ENCODE measurements at regions not wholly inside any gene's neighbourhood (a gene's known extent, or its start where the extent isn't known, plus 50 kb on each side); places are given as distances from the start of the nearest gene placed in this dataset.

DNA sequence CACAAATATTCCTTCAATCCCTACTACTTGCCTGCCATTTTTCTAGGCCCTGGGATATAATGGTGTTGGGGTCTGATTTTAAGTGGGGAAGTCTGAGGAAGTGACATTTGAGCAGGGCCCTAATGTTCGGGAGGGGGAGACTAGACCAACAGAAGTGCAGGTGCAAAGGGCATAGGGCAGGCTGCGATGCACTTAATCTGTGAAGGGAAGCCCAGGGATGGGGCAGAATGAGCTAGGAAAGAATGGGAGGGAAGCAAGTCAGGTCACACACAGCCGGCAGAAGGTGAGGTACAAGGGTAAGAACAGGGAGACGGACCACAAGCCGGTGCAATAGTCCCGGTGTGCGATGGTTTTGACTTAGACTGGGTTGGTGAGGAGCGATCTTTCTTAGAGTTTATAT is 146.8 kb downstream of the UNC5CL start:
- FAIRE-seq (no peak), ATAC-seq (no peak), DNase-seq (no peak)
- Histone ChIP-seq H3K9me3 (no peaks in the 10 kb centered on the region), H3K4me1 (peaks cover 10 to 15% (median 15%) of the 10 kb centered on the region in 3 donors), H3K4me3 (no peak overlapping the region), H3K27me3 (no peaks in the 10 kb centered on the region), H3K36me3 (no peaks in the 10 kb centered on the region), H3K27ac (no peak overlapping the region)
- intact Hi-C loops (cut with DNase I), result loop anchor here (10.0 kb wide), 2 partner anchors 133 to 143 kb away; partner anchors contain the start of gene UNC5CL (in 1 of the 3)
- 95 to 96% methylated on average over 8 of the region's 8 CpGs for WGBS, 2 donors
- TF ChIP-seq, protein P1, sequence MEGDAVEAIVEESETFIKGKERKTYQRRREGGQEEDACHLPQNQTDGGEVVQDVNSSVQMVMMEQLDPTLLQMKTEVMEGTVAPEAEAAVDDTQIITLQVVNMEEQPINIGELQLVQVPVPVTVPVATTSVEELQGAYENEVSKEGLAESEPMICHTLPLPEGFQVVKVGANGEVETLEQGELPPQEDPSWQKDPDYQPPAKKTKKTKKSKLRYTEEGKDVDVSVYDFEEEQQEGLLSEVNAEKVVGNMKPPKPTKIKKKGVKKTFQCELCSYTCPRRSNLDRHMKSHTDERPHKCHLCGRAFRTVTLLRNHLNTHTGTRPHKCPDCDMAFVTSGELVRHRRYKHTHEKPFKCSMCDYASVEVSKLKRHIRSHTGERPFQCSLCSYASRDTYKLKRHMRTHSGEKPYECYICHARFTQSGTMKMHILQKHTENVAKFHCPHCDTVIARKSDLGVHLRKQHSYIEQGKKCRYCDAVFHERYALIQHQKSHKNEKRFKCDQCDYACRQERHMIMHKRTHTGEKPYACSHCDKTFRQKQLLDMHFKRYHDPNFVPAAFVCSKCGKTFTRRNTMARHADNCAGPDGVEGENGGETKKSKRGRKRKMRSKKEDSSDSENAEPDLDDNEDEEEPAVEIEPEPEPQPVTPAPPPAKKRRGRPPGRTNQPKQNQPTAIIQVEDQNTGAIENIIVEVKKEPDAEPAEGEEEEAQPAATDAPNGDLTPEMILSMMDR (IDR thresholded peaks at IDR 0.05), result no peak

DNA sequence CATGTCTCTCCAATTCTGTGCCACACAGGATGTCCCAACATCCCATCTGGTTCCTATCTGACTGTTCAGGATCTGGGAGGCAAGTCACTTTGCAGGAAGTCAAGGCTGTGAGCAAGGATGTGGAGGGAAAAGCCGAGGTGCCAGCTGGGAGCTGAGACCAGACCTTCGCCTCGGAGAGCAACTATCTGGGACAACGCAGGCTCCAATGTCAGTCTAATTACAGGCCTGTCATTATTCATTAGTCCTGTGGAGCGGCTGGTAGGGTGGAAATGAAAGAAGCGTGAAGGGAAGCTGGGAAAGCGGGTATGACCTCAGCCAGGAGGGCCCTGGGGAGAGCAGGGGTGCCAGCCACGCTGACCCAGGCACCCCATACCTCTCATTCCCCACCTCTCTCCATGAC is 147.3 kb downstream of the UNC5CL start:
- 90 to 93% methylated on average over 8 of the region's 8 CpGs for WGBS, 2 donors
- H3K27me3 ChIP-seq, result no peaks in the 10 kb centered on the region
- intact Hi-C loops (cut with DNase I), result loop anchor here (10.0 kb wide), 2 partner anchors 133 to 143 kb away; partner anchors contain the start of gene UNC5CL (in 1 of the 3)
- TF ChIP-seq, protein P1 (IDR thresholded peaks at IDR 0.05), result no peak
- H3K27ac ChIP-seq, result no peak overlapping the region
- ATAC-seq (no peak), DNase-seq (no peak), FAIRE-seq (no peak)
- H3K4me1 ChIP-seq, result peaks cover 5 to 10% (median 10%) of the 10 kb centered on the region in 3 donors
- H3K36me3 ChIP-seq, result no peaks in the 10 kb centered on the region
- no peak overlapping the region for H3K4me3 ChIP-seq
- no peaks in the 10 kb centered on the region for H3K9me3 ChIP-seq

DNA sequence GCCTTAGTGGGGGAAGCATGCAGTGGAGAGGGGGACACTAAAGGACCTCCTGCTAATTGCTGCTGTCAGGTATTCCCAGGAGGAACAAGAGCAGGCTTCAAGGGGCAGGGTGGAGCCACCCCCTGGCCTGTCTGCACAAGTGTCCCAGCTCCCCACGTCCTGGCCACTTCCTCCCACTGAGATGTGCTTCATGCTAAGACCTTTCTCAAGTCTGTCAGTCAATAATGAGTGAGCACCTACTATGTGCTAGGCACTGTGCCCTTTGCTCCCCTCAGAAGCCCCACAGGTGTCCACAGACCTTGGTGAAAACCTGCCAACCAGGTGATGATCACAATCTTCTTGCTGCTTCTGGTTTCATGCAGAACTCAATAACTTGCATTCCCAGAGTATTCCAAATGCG is 147.9 kb downstream of the UNC5CL start:
- no peak for FAIRE-seq
- TF ChIP-seq, protein P1 (IDR thresholded peaks at IDR 0.05), result no peak
- intact Hi-C loops (cut with DNase I), result loop anchor here (10.0 kb wide), 2 partner anchors 134 to 144 kb away; partner anchors contain the start of gene UNC5CL (in 1 of the 3)
- Histone ChIP-seq H3K27me3 (no peaks in the 10 kb centered on the region), H3K36me3 (no peaks in the 10 kb centered on the region), H3K4me1 (peaks cover 0 to 5% (median 4%) of the 10 kb centered on the region in 3 donors), H3K4me3 (no peak overlapping the region), H3K9me3 (no peaks in the 10 kb centered on the region), H3K27ac (no peak overlapping the region)
- ATAC-seq, result no peak
- no peak for DNase-seq
- WGBS, 2 donors, result 83 to 88% methylated on average over 2 of the region's 2 CpGs

DNA sequence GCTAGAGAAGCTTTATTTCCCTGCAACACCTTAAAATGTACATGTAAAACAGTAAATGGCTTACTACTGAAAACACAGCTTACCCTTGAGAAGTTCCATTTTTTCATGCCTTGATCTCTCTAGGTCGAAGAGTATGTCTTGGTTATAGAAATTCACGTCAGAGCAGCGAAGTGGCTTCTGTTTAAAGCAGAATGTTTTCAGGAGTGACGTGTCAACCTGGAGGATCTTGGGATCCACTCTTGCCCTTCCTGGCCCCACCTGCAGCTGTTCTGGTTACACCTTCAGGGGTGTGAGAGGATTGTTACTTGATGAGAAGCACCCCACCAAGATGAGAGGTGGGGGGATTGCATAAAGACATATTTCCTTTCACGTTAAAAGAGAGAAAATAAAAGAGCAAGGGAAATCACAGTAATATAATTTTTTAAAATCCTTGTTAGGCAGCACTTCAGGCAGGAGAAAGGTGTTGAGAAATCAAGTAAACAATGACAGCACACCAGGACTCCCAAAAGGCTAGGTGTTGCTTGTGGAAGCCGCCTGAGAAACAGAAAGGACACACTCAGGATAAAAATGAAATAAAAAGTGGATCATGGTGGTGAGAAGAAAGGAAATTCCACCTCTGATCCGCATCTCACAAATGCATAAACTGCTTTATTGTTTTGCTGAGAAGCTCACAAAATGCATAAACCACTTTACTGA is 149.7 kb downstream of the UNC5CL start:
- no peaks in the 10 kb centered on the region for H3K9me3 ChIP-seq
- H3K36me3 ChIP-seq, result no peaks in the 10 kb centered on the region
- TF ChIP-seq, protein P1 (IDR thresholded peaks at IDR 0.05), result no peak
- H3K4me3 ChIP-seq, result no peak overlapping the region
- 89 to 91% methylated on average over 7 of the region's 7 CpGs for WGBS, 2 donors
- DNase-seq (no peak), ATAC-seq (no peak), FAIRE-seq (no peak)
- H3K27me3 ChIP-seq, result no peaks in the 10 kb centered on the region
- H3K4me1 ChIP-seq, result no peaks in the 10 kb centered on the region
- H3K27ac ChIP-seq, result no peak overlapping the region
- intact Hi-C loops (cut with DNase I), result no loop called here

DNA sequence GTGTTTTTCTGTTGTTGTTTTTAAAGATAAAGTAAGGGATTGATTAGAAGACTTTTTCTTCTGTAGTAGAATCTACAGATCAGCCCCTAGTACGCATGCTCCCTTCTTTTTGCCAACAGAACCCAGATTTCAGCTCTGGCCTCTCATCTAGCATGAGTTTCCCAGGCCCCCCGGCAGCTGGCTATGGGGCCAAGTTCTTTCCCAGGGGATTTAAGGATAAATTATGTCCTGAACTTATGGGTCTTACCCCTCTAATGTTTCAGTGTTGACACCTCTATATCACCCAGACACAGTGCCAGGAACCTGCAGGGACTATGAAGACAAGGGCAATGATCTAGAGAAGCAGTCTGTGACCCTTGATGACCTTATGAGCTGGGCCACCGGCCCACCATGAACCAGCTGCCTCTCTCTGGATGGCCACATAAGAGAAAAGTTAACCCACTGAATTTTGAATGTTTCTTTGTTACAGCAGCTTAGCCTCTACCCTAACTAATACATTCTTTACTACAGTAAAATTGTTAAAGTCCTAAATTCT is 150.5 kb downstream of the UNC5CL start:
- TF ChIP-seq, protein P1 (IDR thresholded peaks at IDR 0.05), result no peak
- H3K36me3 ChIP-seq, result no peaks in the 10 kb centered on the region
- WGBS, 2 donors, result 79% methylated on average over 3 of the region's 3 CpGs
- DNase-seq (no peak), ATAC-seq (no peak), FAIRE-seq (no peak)
- H3K27ac ChIP-seq, result no peak overlapping the region
- H3K4me1 ChIP-seq, result no peaks in the 10 kb centered on the region
- H3K27me3 ChIP-seq, result no peaks in the 10 kb centered on the region
- no peaks in the 10 kb centered on the region for H3K9me3 ChIP-seq
- intact Hi-C loops (cut with DNase I), result no loop called here
- H3K4me3 ChIP-seq, result no peak overlapping the region

All from pancreas (tissue), 10 donors.